NCI-H2029 treated with DMSO at 0.1 percent for 48 hours (cell line): ENCODE measurements at regions not wholly inside any gene's neighbourhood (a gene's known extent, or its start where the extent isn't known, plus 50 kb on each side); places are given as distances from the start of the nearest gene placed in this dataset.

ENCODE experiments used
- DNase-seq: peaks from one replicate; lab custom pipeline; 2025; lab: John Stamatoyannopoulos, UW

DNA sequence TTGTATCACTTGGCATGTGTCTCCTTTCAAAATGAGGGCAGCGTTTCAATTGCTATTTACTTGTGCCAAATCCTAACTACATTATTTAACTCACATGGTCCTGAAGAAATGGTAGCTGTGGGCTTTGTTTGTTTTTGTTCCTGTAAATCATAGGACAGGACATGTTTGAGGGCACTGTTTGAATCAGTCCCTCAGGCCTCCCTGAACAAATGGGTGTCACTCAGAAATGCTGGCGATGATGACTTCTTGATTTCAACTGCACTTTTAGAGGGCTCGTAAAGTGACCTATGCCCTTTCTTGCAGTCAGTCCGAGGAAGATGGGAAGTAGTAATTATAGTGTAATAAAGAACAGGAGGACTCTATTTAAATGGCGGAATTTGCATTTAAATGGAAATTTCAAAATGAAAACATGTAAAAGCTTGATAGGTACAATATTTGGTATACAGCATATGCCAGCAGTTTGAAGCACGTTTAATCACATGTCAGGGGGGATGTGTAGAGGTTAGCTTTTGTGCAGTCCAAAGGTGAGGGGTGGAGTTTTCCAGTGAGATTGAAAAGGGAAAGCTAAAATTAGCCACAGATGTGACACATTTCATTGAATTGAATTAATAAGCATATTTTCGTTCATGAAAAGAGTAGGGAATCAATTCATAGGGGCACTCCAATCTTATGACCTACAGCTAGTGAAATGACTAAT, 1958.7 kb upstream of the IGFBP7 start:
- no peak for DNase-seq

DNA sequence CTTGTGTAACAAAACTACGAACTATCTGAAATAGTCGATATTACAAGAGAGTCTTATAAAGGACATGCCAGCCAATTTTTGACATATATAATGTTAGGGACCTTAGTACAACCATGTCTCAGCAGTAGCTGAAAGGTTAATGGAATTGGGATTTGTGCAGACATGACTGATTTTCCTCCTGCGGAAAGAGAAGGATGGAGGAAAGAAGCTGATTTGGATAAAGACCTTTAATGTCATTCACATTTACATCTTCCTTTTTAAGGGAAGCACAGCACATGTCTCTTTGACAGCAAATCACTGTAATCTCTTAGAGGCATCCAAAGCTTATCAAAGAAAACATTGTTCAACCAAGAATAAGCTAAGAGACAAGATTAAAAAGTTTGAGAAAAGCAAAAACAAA, 1976.2 kb upstream of the IGFBP7 start:
- DNase-seq = no peak

DNA sequence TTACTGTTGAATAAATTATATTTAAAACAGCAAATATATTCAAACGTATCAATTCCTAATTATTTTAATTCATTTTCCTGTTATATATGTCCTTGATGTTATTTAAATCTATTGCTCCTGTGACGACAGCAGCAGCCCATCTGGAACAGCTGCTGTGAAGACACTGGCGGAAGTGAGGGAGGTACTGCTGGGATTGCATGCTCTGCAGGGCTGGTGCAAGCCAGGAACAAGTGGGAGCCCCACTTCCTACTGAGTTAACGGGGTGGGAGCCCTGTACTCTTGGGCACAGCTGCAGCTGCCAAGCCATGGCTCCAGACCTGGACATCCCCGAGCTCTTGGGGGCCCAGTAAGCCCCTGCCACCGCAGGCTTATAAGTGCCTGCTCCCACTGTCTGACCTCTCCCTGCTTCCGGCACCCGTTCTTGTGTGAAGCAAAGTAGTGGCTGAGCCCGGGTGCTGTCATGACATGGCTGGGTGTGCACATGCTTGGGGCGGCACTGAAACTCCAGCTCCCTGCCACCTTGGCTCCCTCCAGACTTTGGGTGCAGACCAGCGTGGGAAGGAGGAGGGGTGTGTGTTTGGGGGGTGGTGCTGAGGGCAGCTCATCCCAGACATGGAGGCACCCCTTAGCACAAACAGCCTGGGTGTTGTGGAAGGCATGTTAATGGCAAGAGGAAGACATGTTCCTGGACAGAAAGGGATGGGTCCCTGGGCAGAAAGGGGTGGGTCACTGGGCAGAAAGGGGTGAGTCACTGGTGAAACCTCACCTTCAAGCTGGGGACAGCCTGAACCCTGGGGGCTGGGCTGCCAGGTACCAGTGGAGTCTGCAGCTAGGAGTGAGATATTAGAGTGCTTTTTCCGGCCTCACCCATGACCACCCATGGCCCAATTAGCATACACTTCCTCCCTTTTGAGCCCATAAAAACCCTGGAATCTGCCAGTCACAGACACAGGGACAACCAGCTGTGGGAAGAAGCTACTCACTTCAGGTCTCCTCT, 1981.3 kb upstream of the IGFBP7 start:
- no peak for DNase-seq

DNA sequence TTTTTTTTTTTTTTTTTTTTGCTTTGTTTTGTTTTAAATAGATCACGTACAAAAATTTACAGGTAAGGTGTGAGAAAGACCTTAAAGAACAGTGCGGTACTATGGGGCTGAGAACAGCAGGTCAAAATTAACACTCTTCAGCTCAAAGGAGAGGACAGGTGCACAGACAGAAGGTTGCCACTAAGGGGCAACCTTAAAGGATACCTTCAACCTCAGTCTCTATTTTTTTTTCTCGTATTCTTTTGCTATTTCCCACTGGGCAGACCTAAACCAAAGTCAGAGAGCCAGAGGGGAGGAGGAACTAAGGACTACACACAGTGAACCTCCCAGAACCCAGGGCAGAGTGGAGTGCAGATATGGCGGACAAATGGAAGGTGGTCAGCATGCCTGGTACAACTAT, 1984.3 kb upstream of the IGFBP7 start:
- DNase-seq = no peak

DNA sequence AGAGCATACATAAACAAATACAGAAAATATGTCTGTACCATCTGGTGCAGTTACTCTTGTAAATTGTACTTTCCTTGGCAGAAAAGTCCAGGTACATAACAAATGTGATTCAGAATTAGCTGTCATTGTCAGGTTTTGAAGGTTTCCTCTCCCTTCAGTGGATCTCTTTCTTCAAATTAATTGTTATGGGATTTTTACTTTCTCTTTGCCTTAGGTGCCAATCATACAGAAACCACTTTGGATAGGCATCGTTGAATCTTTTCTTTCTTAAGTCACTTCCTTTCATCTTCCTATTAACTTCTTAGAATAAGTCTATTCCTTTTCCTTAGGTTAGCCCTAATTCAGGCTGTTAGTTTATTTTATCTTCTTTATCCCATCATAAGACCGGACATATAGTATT, 1992.1 kb upstream of the IGFBP7 start:
- no peak for DNase-seq

DNA sequence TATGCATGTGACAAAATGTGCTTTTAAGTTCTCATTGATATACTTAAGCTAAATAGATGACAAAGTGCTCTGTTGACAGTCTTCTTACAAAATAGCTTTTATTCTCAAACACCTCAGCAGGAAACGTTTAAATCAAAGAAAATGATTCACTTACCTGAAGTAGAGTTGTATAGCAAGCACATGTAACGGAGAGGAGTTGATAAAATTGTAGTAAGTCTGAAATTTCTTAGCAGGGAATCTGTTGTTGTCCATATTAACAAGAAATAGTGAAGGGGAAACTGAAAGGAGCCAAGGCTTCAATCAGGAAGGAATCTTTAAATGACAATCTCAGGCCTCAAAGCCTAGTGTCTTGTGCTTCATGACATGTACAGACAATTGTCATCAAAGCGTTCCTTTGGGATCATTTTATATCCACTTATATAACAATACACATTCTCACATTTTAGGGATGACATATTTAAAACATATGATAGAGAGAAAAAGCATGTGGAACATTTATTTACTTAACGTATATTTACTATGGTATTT, 2010.2 kb upstream of the IGFBP7 start:
- DNase-seq = no peak

DNA sequence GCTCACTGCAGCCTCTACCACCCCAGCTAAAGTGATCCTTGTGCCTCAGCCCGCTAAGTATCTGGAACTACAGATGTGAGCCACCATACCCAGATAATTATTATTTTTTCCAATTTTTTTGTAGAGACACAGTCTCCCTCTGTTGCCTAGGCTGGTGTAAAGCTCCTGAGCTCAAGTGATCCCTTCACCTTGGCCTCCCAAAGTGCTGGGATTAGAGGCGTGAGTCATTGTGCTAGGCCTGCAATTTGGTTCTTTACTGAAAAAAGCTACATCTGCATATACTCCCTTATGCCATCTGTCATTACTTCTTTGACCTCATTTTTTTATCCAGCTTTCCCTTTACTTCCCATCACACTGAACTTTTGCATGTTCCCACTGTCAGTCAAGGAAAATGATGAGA, 2012.4 kb upstream of the IGFBP7 start:
- no peak for DNase-seq

DNA sequence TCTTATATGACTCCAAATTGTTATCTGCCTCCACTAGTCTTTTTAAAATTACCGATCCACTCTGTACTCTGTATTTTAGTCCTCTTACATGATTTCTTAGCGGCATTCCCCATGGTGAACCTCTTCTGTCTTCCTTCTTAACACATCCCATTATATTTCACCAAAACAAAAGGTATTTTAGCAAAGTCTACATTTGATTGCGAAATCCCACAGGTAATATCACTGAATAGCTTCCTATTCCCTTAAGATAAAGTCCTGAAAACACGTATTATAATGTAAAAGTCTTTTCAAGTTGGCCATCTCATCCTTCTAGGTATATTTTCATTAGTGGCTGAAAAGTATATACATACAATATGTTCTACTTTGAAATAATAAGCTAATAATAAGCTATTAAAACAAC, 2016.0 kb upstream of the IGFBP7 start:
- DNase-seq = no peak

DNA sequence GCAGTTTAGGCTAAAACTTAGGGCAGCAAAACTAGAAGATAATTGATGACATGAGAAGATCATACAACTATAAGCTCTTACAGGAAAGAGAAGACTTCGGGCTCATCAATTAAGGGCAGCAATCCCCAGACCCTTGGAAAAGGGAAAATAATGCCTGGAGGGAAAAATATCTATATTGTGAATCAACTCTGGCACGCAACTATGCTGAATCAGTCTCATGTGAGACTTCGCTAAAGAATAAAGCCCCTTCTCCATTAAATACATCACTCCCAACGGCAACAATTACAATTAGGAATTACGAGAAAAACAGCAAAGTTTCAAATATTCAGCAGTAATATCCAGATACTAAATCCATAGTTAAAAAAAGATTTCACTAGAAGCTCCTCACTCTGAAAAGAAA, 2016.8 kb upstream of the IGFBP7 start:
- no peak for DNase-seq

DNA sequence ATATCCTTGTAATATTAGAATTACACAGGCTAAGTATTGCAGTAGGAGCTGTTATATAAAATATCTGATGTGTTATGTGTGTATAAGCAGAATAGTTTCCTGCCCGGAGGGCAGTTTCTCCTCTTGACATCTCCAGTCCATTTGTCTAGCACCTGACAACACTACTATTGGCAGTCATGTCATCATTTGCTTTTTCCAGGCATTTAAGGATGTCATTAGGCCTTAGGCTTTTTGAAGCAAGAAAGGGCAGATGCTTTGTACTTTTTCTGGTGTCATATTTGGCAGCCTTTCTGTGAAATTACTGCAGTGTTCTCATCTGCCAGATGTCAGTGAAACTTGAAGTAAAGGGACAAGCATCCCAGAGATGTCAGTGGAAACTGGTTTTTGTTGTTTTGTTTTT, 2017.6 kb upstream of the IGFBP7 start:
- DNase-seq = no peak

DNA sequence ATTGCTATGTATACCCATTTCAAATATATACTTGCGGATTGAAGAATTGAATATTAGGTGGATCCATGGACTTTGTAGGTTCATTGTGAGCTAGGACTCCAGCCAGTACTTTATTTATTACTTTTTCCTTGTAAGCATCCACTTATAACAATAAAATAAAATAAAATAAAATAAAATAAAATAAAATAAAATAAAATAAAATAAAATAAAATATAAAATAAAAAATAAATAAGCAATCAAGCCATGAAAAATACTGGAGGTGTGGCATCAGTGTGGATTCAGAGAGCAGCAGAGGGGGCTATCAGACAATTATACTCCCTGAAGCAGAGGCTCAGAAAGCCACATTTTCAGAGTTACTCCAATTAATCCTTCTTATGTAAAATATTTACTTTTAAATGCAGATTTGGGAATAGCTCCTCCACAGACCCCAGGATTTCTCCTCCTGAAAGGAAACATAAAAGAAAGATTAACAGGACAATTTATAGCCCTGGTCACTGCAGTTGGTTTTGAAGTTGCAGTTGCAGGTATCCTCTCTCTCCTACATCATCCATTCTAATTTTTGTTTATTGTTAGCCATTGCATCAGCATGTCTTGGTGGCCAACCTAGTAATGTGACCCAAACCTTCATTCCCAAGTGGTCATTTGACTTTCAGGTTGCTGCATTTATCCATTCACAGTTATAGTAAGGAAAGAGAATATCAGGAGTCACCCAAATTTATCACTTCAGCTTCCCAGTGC, 2025.2 kb upstream of the IGFBP7 start:
- DNase-seq = no peak

DNA sequence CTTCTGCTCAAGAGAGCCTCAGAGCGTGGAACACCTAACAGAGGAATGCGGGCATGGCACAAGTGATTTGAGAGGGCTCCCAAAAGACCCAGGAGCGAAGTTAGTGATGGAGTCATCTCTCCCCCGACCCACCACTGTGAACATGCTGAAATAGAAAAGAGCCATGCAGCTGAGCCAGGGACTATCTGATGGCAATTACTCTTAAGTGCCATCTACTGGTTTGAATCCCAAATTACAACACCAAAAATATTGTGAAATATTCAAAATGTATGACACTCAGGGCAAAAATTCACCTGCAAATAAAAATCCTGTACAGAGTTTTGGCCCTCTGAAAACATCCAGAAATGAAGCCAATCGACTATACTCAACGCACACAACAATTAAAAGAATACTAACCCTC, 2038.9 kb upstream of the ADGRL3 start:
- DNase-seq = no peak

DNA sequence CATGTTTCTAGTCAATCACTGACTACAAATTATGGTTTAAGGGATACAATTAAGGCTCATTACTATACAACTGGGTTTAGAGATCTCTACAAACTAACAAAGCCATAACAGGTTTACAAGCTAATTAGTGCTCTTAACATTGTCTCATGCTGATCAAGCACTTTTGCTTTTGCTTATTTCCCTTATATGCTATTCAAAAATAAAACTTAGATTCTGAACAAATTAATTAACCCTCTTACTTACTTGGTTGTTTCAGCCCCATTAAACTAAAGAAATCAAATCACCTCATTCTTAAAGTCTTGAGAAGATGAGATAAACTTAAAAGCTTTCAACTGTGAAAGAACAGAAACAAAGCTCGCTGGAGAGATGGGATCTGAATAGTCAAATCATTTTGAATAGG, 2024.5 kb upstream of the ADGRL3 start:
- DNase-seq = no peak

DNA sequence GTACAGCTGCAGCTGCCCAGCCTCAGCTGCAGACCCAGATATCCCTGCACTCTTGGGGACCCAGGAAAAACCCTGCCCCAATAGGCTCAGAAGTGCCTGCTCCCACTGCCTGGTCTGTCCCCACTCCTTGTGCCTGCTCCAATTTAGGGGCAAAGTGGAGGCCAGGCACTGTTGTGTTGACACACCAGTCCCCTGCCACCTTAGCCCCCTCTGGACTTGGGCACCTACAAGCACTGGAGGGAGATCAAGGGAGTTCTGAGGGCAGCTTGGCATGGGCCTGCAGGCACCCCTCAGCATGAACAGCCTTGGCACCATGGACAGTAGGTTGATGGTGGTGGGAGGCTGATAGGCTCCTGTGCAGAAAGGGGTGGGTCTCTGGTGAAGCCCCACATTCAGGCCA, 2020.8 kb upstream of the ADGRL3 start:
- no peak for DNase-seq

DNA sequence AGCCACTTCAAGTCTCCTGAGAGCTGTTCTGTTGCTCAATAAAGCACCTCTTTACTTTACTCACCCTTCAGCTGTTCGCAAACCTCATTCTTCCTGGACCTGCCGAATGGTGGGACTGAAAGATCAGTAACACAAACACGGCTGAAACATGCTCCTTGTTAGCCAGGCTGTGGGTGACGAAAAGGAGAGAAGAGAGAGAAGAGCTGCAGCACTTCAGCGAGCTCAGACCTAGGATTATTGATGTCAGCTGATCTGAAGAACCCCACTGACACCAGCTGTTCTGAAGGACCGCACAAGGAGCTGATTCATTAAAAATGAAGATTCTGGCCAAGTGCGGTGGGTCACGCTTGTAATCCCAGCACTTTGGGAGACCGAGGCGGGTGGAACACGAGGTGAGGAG, 2020.0 kb upstream of the ADGRL3 start:
- no peak for DNase-seq

DNA sequence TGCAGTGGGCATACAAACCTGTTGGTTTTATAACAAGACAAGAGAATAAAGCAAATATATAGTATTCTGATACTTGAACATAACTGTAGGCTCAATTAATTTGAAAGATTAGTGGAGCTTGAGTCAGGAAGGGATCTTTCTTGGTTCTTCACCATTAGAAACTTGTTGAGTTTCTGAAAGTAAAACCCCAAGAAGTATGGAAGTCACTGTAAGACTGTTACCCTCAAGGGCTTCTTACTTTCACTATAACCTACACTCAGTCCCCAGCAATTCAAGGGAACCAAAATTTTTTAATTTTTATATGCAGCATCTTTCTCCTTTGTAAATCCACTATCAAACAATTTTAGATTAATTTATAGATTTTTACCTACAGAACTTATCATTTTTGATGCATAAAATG, 2019.2 kb upstream of the ADGRL3 start:
- no peak for DNase-seq

DNA sequence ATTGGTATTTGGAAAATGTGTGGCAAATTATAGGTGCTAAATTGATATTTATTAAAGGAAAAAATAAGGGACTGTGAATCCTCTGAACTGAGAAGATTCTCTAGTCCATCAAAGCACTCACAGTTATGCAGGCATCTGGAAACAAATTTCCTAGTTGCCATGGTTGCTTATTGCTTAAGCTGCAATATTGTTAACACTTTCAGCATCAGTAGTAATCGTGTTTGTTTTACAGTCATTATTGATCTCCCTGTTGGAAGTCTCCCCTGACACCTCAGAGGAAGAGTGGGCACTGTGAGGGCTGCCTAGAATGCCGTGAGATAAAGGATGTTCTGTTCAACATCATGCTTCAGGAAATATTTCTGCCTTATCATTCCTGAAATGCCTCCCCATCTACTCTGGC, 2004.3 kb upstream of the ADGRL3 start:
- DNase-seq = no peak

DNA sequence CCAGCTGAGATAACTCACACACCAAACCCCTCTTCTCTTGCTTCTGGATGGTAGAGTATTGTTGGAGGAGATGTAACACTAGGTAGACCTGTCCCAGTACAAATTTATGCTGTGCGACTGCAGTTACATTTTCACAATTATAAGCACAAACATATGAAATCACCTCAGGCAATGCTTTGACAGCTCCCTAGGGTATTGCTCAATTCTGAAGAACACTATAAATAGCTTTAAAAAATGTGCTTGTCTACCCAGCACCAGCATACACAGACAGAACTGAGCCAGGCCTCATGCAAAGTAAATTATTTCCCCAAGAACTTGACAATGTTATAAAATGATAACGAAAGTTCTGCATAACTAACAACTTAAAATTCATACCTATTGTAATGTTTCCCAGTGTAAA, 1999.1 kb upstream of the ADGRL3 start:
- DNase-seq = no peak

DNA sequence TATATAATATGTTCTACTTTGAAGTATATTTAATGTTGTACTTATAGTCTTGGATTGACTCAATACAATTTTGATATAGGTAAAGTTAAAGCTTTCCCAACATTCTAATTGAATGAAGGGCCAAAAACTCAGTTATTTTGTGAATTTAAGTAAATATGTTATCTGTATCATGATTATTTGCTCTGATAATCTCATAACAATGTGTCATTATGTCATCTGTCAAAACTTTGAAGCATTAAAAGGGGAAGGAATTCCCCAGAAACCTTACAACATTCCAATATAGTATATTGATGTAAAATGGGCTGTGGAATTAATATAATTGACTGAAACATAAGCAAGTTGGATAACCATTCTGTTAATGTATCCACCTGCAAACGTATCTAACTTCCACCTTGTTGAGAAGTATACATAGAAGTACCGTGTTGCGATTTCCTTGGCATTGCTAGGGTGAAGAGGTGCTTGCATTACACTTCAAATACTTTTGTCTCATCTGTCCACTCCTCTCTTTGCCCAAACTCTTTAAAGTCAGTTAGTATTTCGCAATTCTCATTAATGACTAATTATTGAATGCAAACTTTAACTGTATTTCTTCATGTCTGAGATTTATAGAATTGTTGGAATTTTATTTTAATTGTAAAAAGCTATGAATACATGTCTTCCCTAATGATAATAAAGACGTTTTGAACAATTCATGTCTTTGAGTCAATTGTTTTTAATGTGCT, 1982.1 kb upstream of the ADGRL3 start:
- no peak for DNase-seq

DNA sequence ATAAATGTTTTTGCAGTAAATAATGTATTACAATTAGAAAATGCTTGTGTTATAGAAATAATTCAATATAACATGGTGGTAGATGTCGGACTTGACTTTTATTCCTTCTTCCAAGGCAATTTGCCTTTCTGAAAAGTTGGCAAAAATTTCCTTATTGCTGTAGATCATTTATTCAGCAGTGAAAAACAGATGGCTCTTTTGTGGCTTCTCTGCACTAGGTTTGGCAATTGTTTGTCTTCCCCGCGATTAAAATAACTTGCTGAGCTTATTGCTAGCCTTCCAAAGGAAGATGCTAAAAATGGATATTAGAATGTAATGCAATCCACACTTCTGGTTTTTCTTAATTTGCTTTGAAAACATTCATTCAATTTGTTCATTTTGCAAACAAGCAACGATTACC, 1977.9 kb upstream of the ADGRL3 start:
- no peak for DNase-seq

DNA sequence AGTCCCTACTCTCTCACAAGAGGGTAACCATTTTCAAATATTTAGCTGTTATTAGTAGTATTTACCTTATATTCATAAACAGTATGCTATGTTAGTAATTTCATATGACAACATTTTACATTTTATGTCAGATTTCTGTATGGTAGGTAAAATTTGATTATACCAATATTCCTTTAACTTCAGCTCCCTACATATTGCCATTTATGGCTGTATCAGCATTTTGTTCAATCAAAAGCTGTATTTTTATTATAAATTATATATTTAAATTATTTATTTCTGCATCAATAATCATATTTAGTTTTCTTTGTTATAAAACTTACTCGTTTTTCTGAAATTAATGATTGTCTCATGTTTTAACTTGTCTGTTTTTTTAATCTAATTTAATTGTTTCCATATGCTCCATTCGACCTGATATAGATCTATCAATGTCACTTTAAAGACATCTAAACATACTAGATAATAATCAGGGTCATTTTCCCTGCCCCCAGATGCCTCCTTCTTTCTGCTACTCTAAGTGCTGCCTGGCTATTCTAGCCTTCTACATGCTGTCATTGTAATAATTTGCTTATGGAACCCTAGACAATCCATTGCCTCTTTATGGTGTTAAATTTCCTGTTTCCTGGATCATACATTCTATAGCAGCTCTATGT, 1976.7 kb upstream of the ADGRL3 start:
- no peak for DNase-seq
